Femur (tissue), 1 donor: ENCODE measurements at regions not wholly inside any gene's neighbourhood (a gene's known extent, or its start where the extent isn't known, plus 50 kb on each side); places are given as distances from the start of the nearest gene placed in this dataset.
"Not testable (repeated sequence)": the region's sequence is repeated elsewhere in the genome, so short reads cannot be mapped to it uniquely, and the experiment has no call there.

Experiments
- DNase-seq: peaks from one replicate; pipeline ENCODE4 v3.0.0-alpha.2; 2017

GRCh38 chr6:92708270-92708669 lies 711.1 kb downstream of the EPHA7 start:
- no peak for DNase-seq

GRCh38 chr6:92706976-92707375 lies 712.4 kb downstream of the EPHA7 start:
- DNase-seq: no peak

GRCh38 chr6:92701425-92702096 lies 717.8 kb downstream of the EPHA7 start:
- no peak for DNase-seq

- DNase-seq: no peak
Observed at GRCh38 chr6:92700411-92700810, 718.9 kb downstream of the EPHA7 start.

- no peak for DNase-seq
Observed at GRCh38 chr6:92690997-92691599, 728.3 kb downstream of the EPHA7 start.

GRCh38 chr6:92688342-92688741 lies 731.0 kb downstream of the EPHA7 start:
- no peak for DNase-seq

- DNase-seq: no peak
Observed at GRCh38 chr6:92687278-92687677, 732.1 kb downstream of the EPHA7 start.

GRCh38 chr6:92684386-92684785 lies 735.0 kb downstream of the EPHA7 start:
- DNase-seq: no peak

- no peak for DNase-seq
Observed at GRCh38 chr6:92683748-92684147, 735.6 kb downstream of the EPHA7 start.

- DNase-seq: no peak
Observed at GRCh38 chr6:92682516-92683398, 736.6 kb downstream of the EPHA7 start.

GRCh38 chr6:92681401-92681800 lies 738.0 kb downstream of the EPHA7 start:
- DNase-seq: no peak

GRCh38 chr6:92671462-92671861 lies 747.9 kb downstream of the EPHA7 start:
- DNase-seq: not testable (repeated sequence)

GRCh38 chr6:92667843-92668242 lies 751.5 kb downstream of the EPHA7 start:
- no peak for DNase-seq

GRCh38 chr6:92648364-92649086 lies 770.8 kb downstream of the EPHA7 start:
- no peak for DNase-seq

GRCh38 chr6:92647630-92648029 lies 771.7 kb downstream of the EPHA7 start:
- no peak for DNase-seq

GRCh38 chr6:92644104-92644791 lies 775.1 kb downstream of the EPHA7 start:
- DNase-seq: not testable (repeated sequence)

- no peak for DNase-seq
Observed at GRCh38 chr6:92635553-92636153, 783.7 kb downstream of the EPHA7 start.

- DNase-seq: no peak
Observed at GRCh38 chr6:92634561-92634960, 784.8 kb downstream of the EPHA7 start.

GRCh38 chr6:92623431-92623830 lies 795.9 kb downstream of the EPHA7 start:
- no peak for DNase-seq

- DNase-seq: no peak
Observed at GRCh38 chr6:92617721-92618120, 801.6 kb downstream of the EPHA7 start.

GRCh38 chr6:92608751-92609150 lies 810.6 kb downstream of the EPHA7 start:
- no peak for DNase-seq

GRCh38 chr6:92593201-92593600 lies 826.2 kb downstream of the EPHA7 start:
- DNase-seq: no peak
